ENCODE measurements at regions not wholly inside any gene's neighbourhood (a gene's known extent, or its start where the extent isn't known, plus 50 kb on each side); places are given as distances from the start of the nearest gene placed in this dataset.

DNA sequence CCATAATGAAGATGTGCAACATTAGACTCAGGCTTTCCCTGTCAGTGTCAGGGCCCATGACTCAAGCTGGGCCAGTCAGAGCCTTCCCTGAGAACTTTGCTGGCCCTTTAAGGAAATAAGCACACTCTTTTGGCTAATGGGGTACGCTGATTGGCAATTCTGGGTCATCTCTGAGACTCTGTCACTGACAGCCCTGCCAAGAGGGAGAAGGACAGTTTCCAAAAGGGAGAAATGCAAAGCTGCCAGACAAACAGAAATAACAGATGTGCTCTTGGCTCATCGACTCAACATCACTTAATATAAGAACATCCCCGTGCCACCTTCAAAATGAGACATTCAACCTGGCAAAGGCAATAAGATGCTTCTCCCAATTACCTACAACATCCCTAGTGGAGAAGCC, 491.9 kb upstream of the PROK2 start:
- Histone ChIP-seq H3K27ac (ENCODE audit: low read depth, low read length) (no peak overlapping the region), H4K20me1 (ENCODE audit: low read depth, low read length) (no peaks in the 10 kb centered on the region), H2AFZ (ENCODE audit: low read depth, low read length, severe bottlenecking) (no peak overlapping the region), H3K36me3 (ENCODE audit: low read length) (no peaks in the 10 kb centered on the region), H3K4me2 (ENCODE audit: low read depth, low read length, poor library complexity, severe bottlenecking) (no peak overlapping the region), H3K9me2 (replicated peaks; ENCODE audit: insufficient read depth, low read length) (no peaks in the 10 kb centered on the region), H3K4me3 (ENCODE audit: insufficient read depth, low read length, poor library complexity, severe bottlenecking) (no peak overlapping the region), H3F3A (ENCODE audit: insufficient read depth) (no peaks in the 10 kb centered on the region), H3K27me3 (ENCODE audit: low read length) (no peaks in the 10 kb centered on the region), H3K9me3 (ENCODE audit: insufficient read depth, low read length) (no peaks in the 10 kb centered on the region), H3K79me2 (ENCODE audit: insufficient read depth, low read length) (no peaks in the 10 kb centered on the region), H3K9ac (ENCODE audit: low read length) (no peak overlapping the region)
- no peak for TF ChIP-seq EZH2phosphoT487 (conservative IDR thresholded peaks at IDR 0.05; ENCODE audit: low read length)
- TF ChIP-seq, protein P1, sequence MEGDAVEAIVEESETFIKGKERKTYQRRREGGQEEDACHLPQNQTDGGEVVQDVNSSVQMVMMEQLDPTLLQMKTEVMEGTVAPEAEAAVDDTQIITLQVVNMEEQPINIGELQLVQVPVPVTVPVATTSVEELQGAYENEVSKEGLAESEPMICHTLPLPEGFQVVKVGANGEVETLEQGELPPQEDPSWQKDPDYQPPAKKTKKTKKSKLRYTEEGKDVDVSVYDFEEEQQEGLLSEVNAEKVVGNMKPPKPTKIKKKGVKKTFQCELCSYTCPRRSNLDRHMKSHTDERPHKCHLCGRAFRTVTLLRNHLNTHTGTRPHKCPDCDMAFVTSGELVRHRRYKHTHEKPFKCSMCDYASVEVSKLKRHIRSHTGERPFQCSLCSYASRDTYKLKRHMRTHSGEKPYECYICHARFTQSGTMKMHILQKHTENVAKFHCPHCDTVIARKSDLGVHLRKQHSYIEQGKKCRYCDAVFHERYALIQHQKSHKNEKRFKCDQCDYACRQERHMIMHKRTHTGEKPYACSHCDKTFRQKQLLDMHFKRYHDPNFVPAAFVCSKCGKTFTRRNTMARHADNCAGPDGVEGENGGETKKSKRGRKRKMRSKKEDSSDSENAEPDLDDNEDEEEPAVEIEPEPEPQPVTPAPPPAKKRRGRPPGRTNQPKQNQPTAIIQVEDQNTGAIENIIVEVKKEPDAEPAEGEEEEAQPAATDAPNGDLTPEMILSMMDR (IDR thresholded peaks at IDR 0.05; ENCODE audit: insufficient read depth, low read length, poor library complexity, severe bottlenecking) = no peak

DNA sequence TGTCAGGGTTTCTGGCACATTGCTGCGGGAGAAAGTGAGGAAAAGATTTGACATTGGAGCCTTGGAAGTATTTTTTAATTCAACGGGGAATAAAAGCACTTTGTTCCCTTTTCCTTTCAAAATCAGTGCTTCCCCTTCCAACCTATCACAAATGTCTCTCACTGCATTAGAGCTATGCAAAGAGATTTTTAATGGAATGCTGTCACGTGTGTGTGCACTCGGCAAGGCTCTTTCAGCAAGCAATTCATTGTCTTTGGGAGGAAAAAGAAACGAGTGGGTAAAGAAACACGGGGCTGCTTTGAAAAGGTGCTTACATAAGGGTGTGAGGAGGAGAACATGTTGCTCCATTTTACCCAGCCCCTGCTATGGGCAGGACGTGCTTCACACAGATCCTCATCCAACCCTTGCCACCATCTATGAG, 490.4 kb upstream of the PROK2 start:
- H2AFZ ChIP-seq (ENCODE audit: low read depth, low read length, severe bottlenecking) = no peak overlapping the region
- TF ChIP-seq EZH2phosphoT487 (conservative IDR thresholded peaks at IDR 0.05; ENCODE audit: low read length) = no peak
- TF ChIP-seq, protein P1 (IDR thresholded peaks at IDR 0.05; ENCODE audit: insufficient read depth, low read length, poor library complexity, severe bottlenecking) = no peak

DNA sequence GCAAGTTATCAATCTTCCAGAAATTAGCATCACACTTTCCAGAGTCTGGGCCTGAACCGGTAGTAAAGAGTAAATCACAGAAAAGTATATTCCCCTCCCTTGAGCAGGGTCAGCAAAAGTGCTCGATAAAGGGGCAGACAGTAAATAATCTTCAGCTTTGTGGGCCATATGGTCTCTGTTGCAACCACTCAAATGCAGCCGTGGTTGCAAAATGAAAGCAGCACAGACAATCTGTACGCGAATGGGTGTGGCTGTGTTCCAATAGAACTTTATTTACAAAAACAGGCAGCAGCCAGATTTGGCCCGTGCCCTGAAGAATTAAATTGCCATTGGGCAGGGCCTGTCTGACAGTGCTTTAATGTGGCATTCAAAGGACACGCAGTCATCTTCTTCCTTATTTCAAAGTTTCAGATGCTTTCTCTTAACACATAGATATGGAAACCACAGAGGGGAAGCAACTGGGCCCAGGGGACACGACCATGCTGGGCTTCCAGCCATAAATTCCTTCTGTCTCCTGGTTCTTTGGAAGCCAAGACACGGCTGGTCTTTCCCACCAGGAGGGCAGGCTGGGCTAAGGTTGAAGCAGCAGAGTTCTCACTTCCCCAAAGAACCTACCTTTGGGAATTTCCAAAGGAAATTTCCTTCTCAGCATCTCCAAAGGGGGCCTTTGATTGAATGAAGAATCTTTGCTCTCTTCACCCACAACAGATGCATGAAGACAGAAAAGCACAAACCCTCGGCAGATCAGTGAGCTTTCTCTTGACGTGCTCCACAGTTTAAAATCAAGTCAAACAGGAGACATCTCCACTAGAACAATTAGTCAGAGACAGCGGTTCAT, 489.8 kb upstream of the PROK2 start:
- H4K20me1 ChIP-seq (ENCODE audit: low read depth, low read length) = no peaks in the 10 kb centered on the region
- H3K4me2 ChIP-seq (ENCODE audit: low read depth, low read length, poor library complexity, severe bottlenecking) = no peak overlapping the region
- no peaks in the 10 kb centered on the region for H3K27me3 ChIP-seq (ENCODE audit: low read length)
- no peaks in the 10 kb centered on the region for H3K79me2 ChIP-seq (ENCODE audit: insufficient read depth, low read length)
- H3K36me3 ChIP-seq (ENCODE audit: low read length) = no peaks in the 10 kb centered on the region
- no peak overlapping the region for H3K27ac ChIP-seq (ENCODE audit: low read depth, low read length)
- H3K9ac ChIP-seq (ENCODE audit: low read length) = no peak overlapping the region
- H3K9me2 ChIP-seq (replicated peaks; ENCODE audit: insufficient read depth, low read length) = no peaks in the 10 kb centered on the region
- TF ChIP-seq, protein P1 (IDR thresholded peaks at IDR 0.05; ENCODE audit: insufficient read depth, low read length, poor library complexity, severe bottlenecking) = no peak
- TF ChIP-seq EZH2phosphoT487 (conservative IDR thresholded peaks at IDR 0.05; ENCODE audit: low read length) = no peak
- no peak overlapping the region for H3K4me3 ChIP-seq (ENCODE audit: insufficient read depth, low read length, poor library complexity, severe bottlenecking)
- no peak overlapping the region for H2AFZ ChIP-seq (ENCODE audit: low read depth, low read length, severe bottlenecking)
- no peaks in the 10 kb centered on the region for H3F3A ChIP-seq (ENCODE audit: insufficient read depth)
- H3K9me3 ChIP-seq (ENCODE audit: insufficient read depth, low read length) = no peaks in the 10 kb centered on the region

More for the DNA sequence above, 490.4 kb upstream of the PROK2 start:
- Histone ChIP-seq H3K27ac (ENCODE audit: low read depth, low read length) (no peak overlapping the region), H3K4me3 (ENCODE audit: insufficient read depth, low read length, poor library complexity, severe bottlenecking) (no peak overlapping the region), H3F3A (ENCODE audit: insufficient read depth) (no peaks in the 10 kb centered on the region), H3K36me3 (ENCODE audit: low read length) (no peaks in the 10 kb centered on the region), H3K9me3 (ENCODE audit: insufficient read depth, low read length) (no peaks in the 10 kb centered on the region), H3K9me2 (replicated peaks; ENCODE audit: insufficient read depth, low read length) (no peaks in the 10 kb centered on the region), H4K20me1 (ENCODE audit: low read depth, low read length) (no peaks in the 10 kb centered on the region), H3K79me2 (ENCODE audit: insufficient read depth, low read length) (no peaks in the 10 kb centered on the region), H3K9ac (ENCODE audit: low read length) (no peak overlapping the region), H3K27me3 (ENCODE audit: low read length) (no peaks in the 10 kb centered on the region), H3K4me2 (ENCODE audit: low read depth, low read length, poor library complexity, severe bottlenecking) (no peak overlapping the region)

Measured in SU-DHL-6 (cell line).